CD14-positive monocyte (primary cell): ENCODE measurements at regions not wholly inside any gene's neighbourhood (a gene's known extent, or its start where the extent isn't known, plus 50 kb on each side); places are given as distances from the start of the nearest gene placed in this dataset.

Source experiments
- DNase-seq, 3 donors: peaks; one replicate each; pipeline ENCODE4 v3.0.0-alpha.2; 2011 to 2022
- H2AFZ ChIP-seq: 2 replicates; pipeline ENCODE4 v1.6.0; 2012; ENCODE audit warnings: mild to moderate bottlenecking, low read depth, low read length, inconsistent platforms; ENCODE audit not compliant: insufficient read depth, poor library complexity, severe bottlenecking
- H3K27ac ChIP-seq, 2 donors: 1 replicate in 1 of 2; 2 replicates in 1 of 2; pipeline ENCODE4 v1.5.1; 2012 to 2013; ENCODE audit warnings: low read length in 2 of 2, control low read depth in 1 of 2, inconsistent platforms in 1 of 2, low read depth in 1 of 2, mild to moderate bottlenecking in 1 of 2
- H3K27me3 ChIP-seq, 2 donors: one replicate each; pipeline versions ENCODE4 v1.6.0 to v1.6.1; 2011 to 2013; ENCODE audit warnings: low read length in 2 of 2; ENCODE audit not compliant: control insufficient read depth in 2 of 2, insufficient read depth in 2 of 2
- H3K36me3 ChIP-seq, 2 donors: replicated peaks in 1 of 2; 1 replicate in 1 of 2; 2 replicates in 1 of 2; pipeline versions ENCODE4 v1.5.1 to v1.6.1; 2012 to 2013; ENCODE audit warnings: low read length in 2 of 2, control low read depth in 1 of 2, inconsistent platforms in 1 of 2, mild to moderate bottlenecking in 1 of 2; ENCODE audit not compliant: insufficient read depth in 2 of 2, control insufficient read depth in 1 of 2
- H3K4me1 ChIP-seq, 2 donors: 1 replicate in 1 of 2; 2 replicates in 1 of 2; pipeline versions ENCODE4 v1.5.1 to v1.6.1; 2012 to 2013; ENCODE audit warnings: low read length in 2 of 2, control low read depth in 1 of 2, inconsistent platforms in 1 of 2, mild to moderate bottlenecking in 1 of 2, moderate library complexity in 1 of 2; ENCODE audit not compliant: insufficient read depth in 2 of 2, control insufficient read depth in 1 of 2
- H3K4me2 ChIP-seq: replicated peaks from 2 replicates; pipeline ENCODE3; 2012; ENCODE audit warnings: low read length, moderate library complexity, mild to moderate bottlenecking; ENCODE audit not compliant: poor library complexity, severe bottlenecking; ENCODE audit errors: extremely low read depth
- H3K4me3 ChIP-seq, 3 experiments: fragments of 200-600 bp in 1 of 3; sonication (generic) in 1 of 3; replicated peaks in 1 of 3; 1 replicate in 2 of 3; 2 replicates in 1 of 3; pipeline ENCODE4 v1.5.1; 2011 to 2013; ENCODE audit warnings: low read length in 3 of 3, mild to moderate bottlenecking in 3 of 3, control low read depth in 2 of 3, low read depth in 2 of 3, inconsistent platforms in 1 of 3, moderate library complexity in 1 of 3
- H3K79me2 ChIP-seq: 2 replicates; pipeline ENCODE4 v1.6.0; 2012; ENCODE audit warnings: mild to moderate bottlenecking, control low read depth, inconsistent platforms, low read length, moderate library complexity; ENCODE audit not compliant: insufficient read depth
- H3K9ac ChIP-seq: 2 replicates; pipeline ENCODE4 v1.6.0; 2017; ENCODE audit warnings: low read length, mild to moderate bottlenecking; ENCODE audit not compliant: insufficient read depth, poor library complexity, severe bottlenecking
- H3K9me3 ChIP-seq, 2 donors: replicated peaks in 1 of 2; 1 replicate in 1 of 2; 2 replicates in 1 of 2; pipeline versions ENCODE4 v1.5.1 to v1.6.1; 2012 to 2013; ENCODE audit warnings: low read length in 2 of 2, control low read depth in 1 of 2; ENCODE audit not compliant: control insufficient read depth in 1 of 2, insufficient read depth in 1 of 2
- H4K20me1 ChIP-seq: 2 replicates; pipeline ENCODE4 v1.6.0; 2012; ENCODE audit warnings: mild to moderate bottlenecking, low read length, control low read depth, moderate library complexity; ENCODE audit not compliant: insufficient read depth
- H3K27ac Mint-ChIP-seq, 7 donors: one replicate each; pipeline ENCODE4 v1.8.0; 2020; ENCODE audit warnings: mild to moderate bottlenecking in 7 of 7, mixed read lengths in 7 of 7, moderate library complexity in 6 of 7, inconsistent platforms in 2 of 7
- H3K27me3 Mint-ChIP-seq, 3 donors: one replicate each; pipeline ENCODE4 v1.8.0; 2021 to 2022; ENCODE audit warnings: low read depth in 3 of 3, mild to moderate bottlenecking in 3 of 3, mixed read lengths in 3 of 3, moderate library complexity in 3 of 3, inconsistent platforms in 1 of 3
- H3K36me3 Mint-ChIP-seq, 2 donors: one replicate each; pipeline ENCODE4 v1.8.0; 2020; ENCODE audit warnings: mixed read lengths in 2 of 2, inconsistent platforms in 1 of 2, mild to moderate bottlenecking in 1 of 2
- H3K4me1 Mint-ChIP-seq: one replicate; pipeline ENCODE4 v1.8.0; 2020; ENCODE audit warnings: mild to moderate bottlenecking, mixed read lengths
- H3K4me3 Mint-ChIP-seq, 2 donors: one replicate each; pipeline ENCODE4 v1.8.0; 2020; ENCODE audit warnings: mild to moderate bottlenecking in 2 of 2, mixed read lengths in 2 of 2, moderate library complexity in 1 of 2
- H3K9me3 Mint-ChIP-seq, 7 donors: one replicate each; pipeline ENCODE4 v1.8.0; 2020 to 2022; ENCODE audit warnings: mixed read lengths in 7 of 7, mild to moderate bottlenecking in 6 of 7, moderate library complexity in 6 of 7, inconsistent platforms in 2 of 7
- CTCF ChIP-seq: fragments of 200-600 bp; IDR thresholded peaks from one replicate; pipeline ENCODE4 v1.8.0; 2022; ENCODE audit warnings: antibody characterized with exemption, mild to moderate bottlenecking
- WGBS: methylation state at CpG from one replicate; pipeline ENCODE4 v1.1.5; 2013; ENCODE audit warnings: missing lambda C conversion rate; ENCODE audit not compliant: insufficient coverage; 5-methylcytosine and 5-hydroxymethylcytosine counted together
- intact Hi-C, 2 donors: fragments of 100-400 bp; cut with micrococcal nuclease; formaldehyde crosslinking; loops; one replicate each; pipeline versions ENCODE4 v1.15.0 to v1.15.1; 2023

DNA sequence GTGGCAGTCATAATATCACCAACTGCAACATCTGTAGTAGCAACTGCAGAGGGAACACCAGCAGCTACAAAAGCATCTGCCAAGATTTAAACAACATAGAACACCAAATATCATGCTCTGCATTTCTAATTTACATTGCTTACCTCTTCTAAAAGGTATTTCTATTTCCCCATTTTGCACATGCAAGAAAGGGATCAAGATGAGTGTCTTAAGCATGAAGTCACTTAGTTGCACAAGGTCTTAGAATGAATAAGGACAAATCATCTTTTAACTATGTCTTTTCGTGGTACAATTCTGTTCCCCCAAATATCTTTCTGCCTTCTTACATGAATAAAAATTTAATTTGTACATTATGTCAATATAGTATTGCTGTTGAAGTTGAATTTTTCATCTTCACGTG, 1746.4 kb downstream of the EFNA5 start:
- Mint-ChIP-seq H3K9me3 (peaks cover 0 to 7% (median 2%) of the 10 kb centered on the region in 7 donors), H3K36me3 (no peaks in the 10 kb centered on the region), H3K27me3 (no peaks in the 10 kb centered on the region), H3K27ac (no peak overlapping the region), H3K4me3 (no peak overlapping the region), H3K4me1 (no peaks in the 10 kb centered on the region)
- no peaks in the 10 kb centered on the region for H3K36me3 ChIP-seq
- no peak overlapping the region for H3K27ac ChIP-seq
- no peak overlapping the region for H3K4me3 ChIP-seq
- H3K79me2 ChIP-seq = no peaks in the 10 kb centered on the region
- H3K27me3 ChIP-seq = no peaks in the 10 kb centered on the region
- no peak overlapping the region for H3K4me2 ChIP-seq
- intact Hi-C loops = no loop called here
- no peaks in the 10 kb centered on the region for H4K20me1 ChIP-seq
- no peak overlapping the region for H3K9ac ChIP-seq
- peaks cover 0 to 3% of the 10 kb centered on the region in 2 donors for H3K9me3 ChIP-seq
- no peak for TF ChIP-seq CTCF
- H2AFZ ChIP-seq = no peak overlapping the region
- DNase-seq = no peak
- no CpG with 5 or more reads among the region's 2 CpGs for WGBS
- no peaks in the 10 kb centered on the region for H3K4me1 ChIP-seq

DNA sequence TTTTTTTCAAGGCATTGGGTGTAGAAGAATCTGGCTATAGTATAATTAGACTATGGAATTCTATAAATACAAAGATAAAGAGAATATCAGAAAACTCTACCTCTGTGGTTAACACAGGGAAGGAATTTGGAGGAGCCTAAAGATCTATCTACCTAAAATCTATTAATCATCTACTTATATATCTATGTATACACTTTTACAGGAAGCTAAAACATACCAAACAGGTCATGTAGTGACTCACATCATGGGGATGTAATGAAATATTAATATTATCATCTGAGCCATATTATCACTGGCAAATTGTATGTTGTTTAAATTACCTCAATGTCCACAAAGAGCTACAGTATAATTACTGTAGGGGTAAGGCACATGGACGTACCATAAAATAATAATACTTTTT, 1748.2 kb downstream of the EFNA5 start:
- Histone ChIP-seq H3K36me3 (no peaks in the 10 kb centered on the region), H3K79me2 (no peaks in the 10 kb centered on the region), H4K20me1 (no peaks in the 10 kb centered on the region), H3K4me2 (no peak overlapping the region), H3K27me3 (no peaks in the 10 kb centered on the region), H3K27ac (no peak overlapping the region), H3K9ac (no peak overlapping the region), H3K4me1 (no peaks in the 10 kb centered on the region), H2AFZ (no peak overlapping the region), H3K4me3 (no peak overlapping the region), H3K9me3 (peaks cover 3 to 4% of the 10 kb centered on the region in 2 donors)
- Mint-ChIP-seq H3K4me1 (no peaks in the 10 kb centered on the region), H3K4me3 (no peak overlapping the region), H3K27ac (no peak overlapping the region), H3K27me3 (no peaks in the 10 kb centered on the region), H3K9me3 (peaks cover 0 to 7% (median 5%) of the 10 kb centered on the region in 7 donors), H3K36me3 (no peaks in the 10 kb centered on the region)
- no peak for TF ChIP-seq CTCF
- DNase-seq = no peak
- no CpG with 5 or more reads among the region's 1 CpG for WGBS
- intact Hi-C loops = no loop called here
